ENCODE measurements at regions not wholly inside any gene's neighbourhood (a gene's known extent, or its start where the extent isn't known, plus 50 kb on each side); places are given as distances from the start of the nearest gene placed in this dataset.

GRCh38 chr7:35521941-35522340 lies 173.0 kb downstream of the HERPUD2 start:
- H3K14ac ChIP-seq (ENCODE audit: low read length) = no peak overlapping the region
- H3K27ac ChIP-seq (replicated peaks; ENCODE audit: low read length) = no peak overlapping the region
- no peak overlapping the region for H3K4ac ChIP-seq (ENCODE audit: low read length)
- WGBS, 2 donors (ENCODE audit: extremely low coverage in 2 of 2, insufficient read length in 2 of 2, insufficient replicate concordance in 1 of 2) = no CpG with 5 or more reads among the region's 3 CpGs
- no peak overlapping the region for H2BK5ac ChIP-seq (ENCODE audit: low read length)
- no peak overlapping the region for H2AK5ac ChIP-seq (ENCODE audit: low read depth, low read length)
- H3K79me1 ChIP-seq (ENCODE audit: low read depth, low read length) = no peaks in the 10 kb centered on the region
- no peak overlapping the region for H2BK12ac ChIP-seq (ENCODE audit: low read length)
- no peaks in the 10 kb centered on the region for H3K9me3 ChIP-seq (replicated peaks in 1 of 2; ENCODE audit: control insufficient read depth in 2 of 2, insufficient read depth in 1 of 2, low read depth in 1 of 2, low read length in 2 of 2)
- no peak overlapping the region for H3K18ac ChIP-seq (ENCODE audit: low read length)
- H3K4me2 ChIP-seq (ENCODE audit: insufficient read depth, low read length, poor library complexity, severe bottlenecking) = no peak overlapping the region
- no peak overlapping the region for H3K23ac ChIP-seq (ENCODE audit: low read depth, low read length, poor library complexity)
- H2AFZ ChIP-seq (ENCODE audit: low read length) = no peak overlapping the region
- no peak overlapping the region for H2BK15ac ChIP-seq (ENCODE audit: low read length)
- no peak for DNase-seq (ENCODE audit: low spot score)
- H3K4me1 ChIP-seq (ENCODE audit: control insufficient read depth in 2 of 2, insufficient read depth in 1 of 2, low read depth in 1 of 2, low read length in 2 of 2) = no peaks in the 10 kb centered on the region
- no peak overlapping the region for H2BK120ac ChIP-seq (ENCODE audit: low read depth, low read length)
- no peaks in the 10 kb centered on the region for H3K27me3 ChIP-seq (ENCODE audit: control insufficient read depth in 3 of 3, insufficient read depth in 3 of 3, low read depth in 1 of 3, low read length in 3 of 3)
- H4K8ac ChIP-seq (ENCODE audit: low read depth, low read length) = no peak overlapping the region
- H3K9ac ChIP-seq (ENCODE audit: low read depth, low read length, poor library complexity) = no peak overlapping the region
- no peak overlapping the region for H4K91ac ChIP-seq (ENCODE audit: low read depth, low read length, poor library complexity)
- no peak overlapping the region for H3K4me3 ChIP-seq (ENCODE audit: low read length in 2 of 2)
- H3K36me3 ChIP-seq (replicated peaks in 1 of 2; ENCODE audit: control insufficient read depth in 2 of 2, insufficient read depth in 2 of 2, low read length in 2 of 2) = no peaks in the 10 kb centered on the region

- no peaks in the 10 kb centered on the region for H3K4me1 ChIP-seq (ENCODE audit: control insufficient read depth in 2 of 2, insufficient read depth in 1 of 2, low read depth in 1 of 2, low read length in 2 of 2)
- H3K79me1 ChIP-seq (ENCODE audit: low read depth, low read length) = no peaks in the 10 kb centered on the region
- no peak overlapping the region for H2AFZ ChIP-seq (ENCODE audit: low read length)
- no peak overlapping the region for H2BK5ac ChIP-seq (ENCODE audit: low read length)
- no peak overlapping the region for H3K4me2 ChIP-seq (ENCODE audit: insufficient read depth, low read length, poor library complexity, severe bottlenecking)
- no peaks in the 10 kb centered on the region for H3K27me3 ChIP-seq (ENCODE audit: control insufficient read depth in 3 of 3, insufficient read depth in 3 of 3, low read depth in 1 of 3, low read length in 3 of 3)
- no peak overlapping the region for H2BK15ac ChIP-seq (ENCODE audit: low read length)
- no peak overlapping the region for H3K4me3 ChIP-seq (ENCODE audit: low read length in 2 of 2)
- H4K8ac ChIP-seq (ENCODE audit: low read depth, low read length) = no peak overlapping the region
- no CpG with 5 or more reads among the region's 5 CpGs for WGBS, 2 donors (ENCODE audit: extremely low coverage in 2 of 2, insufficient read length in 2 of 2, insufficient replicate concordance in 1 of 2)
- H3K23ac ChIP-seq (ENCODE audit: low read depth, low read length, poor library complexity) = no peak overlapping the region
- no peak overlapping the region for H2BK120ac ChIP-seq (ENCODE audit: low read depth, low read length)
- no peak overlapping the region for H3K4ac ChIP-seq (ENCODE audit: low read length)
- no peak overlapping the region for H4K91ac ChIP-seq (ENCODE audit: low read depth, low read length, poor library complexity)
- no peak overlapping the region for H3K27ac ChIP-seq (replicated peaks; ENCODE audit: low read length)
- H2BK12ac ChIP-seq (ENCODE audit: low read length) = no peak overlapping the region
- H3K36me3 ChIP-seq (replicated peaks in 1 of 2; ENCODE audit: control insufficient read depth in 2 of 2, insufficient read depth in 2 of 2, low read length in 2 of 2) = no peaks in the 10 kb centered on the region
- no peak overlapping the region for H2AK5ac ChIP-seq (ENCODE audit: low read depth, low read length)
- no peaks in the 10 kb centered on the region for H3K9me3 ChIP-seq (replicated peaks in 1 of 2; ENCODE audit: control insufficient read depth in 2 of 2, insufficient read depth in 1 of 2, low read depth in 1 of 2, low read length in 2 of 2)
- H3K18ac ChIP-seq (ENCODE audit: low read length) = no peak overlapping the region
- DNase-seq (ENCODE audit: low spot score) = no peak
- no peak overlapping the region for H3K9ac ChIP-seq (ENCODE audit: low read depth, low read length, poor library complexity)
- no peak overlapping the region for H3K14ac ChIP-seq (ENCODE audit: low read length)
These were observed 173.9 kb downstream of the HERPUD2 start for GRCh38 chr7:35520810-35521625.

GRCh38 chr7:35519971-35520809 lies 174.7 kb downstream of the HERPUD2 start:
- Histone ChIP-seq H3K4me3 (ENCODE audit: low read length in 2 of 2) (no peak overlapping the region), H4K8ac (ENCODE audit: low read depth, low read length) (no peak overlapping the region), H3K9ac (ENCODE audit: low read depth, low read length, poor library complexity) (no peak overlapping the region), H3K4me1 (ENCODE audit: control insufficient read depth in 2 of 2, insufficient read depth in 1 of 2, low read depth in 1 of 2, low read length in 2 of 2) (no peaks in the 10 kb centered on the region), H3K27ac (replicated peaks; ENCODE audit: low read length) (no peak overlapping the region), H3K4ac (ENCODE audit: low read length) (no peak overlapping the region), H3K18ac (ENCODE audit: low read length) (no peak overlapping the region), H2BK12ac (ENCODE audit: low read length) (no peak overlapping the region), H2AK5ac (ENCODE audit: low read depth, low read length) (no peak overlapping the region), H3K36me3 (replicated peaks in 1 of 2; ENCODE audit: control insufficient read depth in 2 of 2, insufficient read depth in 2 of 2, low read length in 2 of 2) (no peaks in the 10 kb centered on the region), H3K14ac (ENCODE audit: low read length) (no peak overlapping the region), H4K91ac (ENCODE audit: low read depth, low read length, poor library complexity) (no peak overlapping the region), H2BK5ac (ENCODE audit: low read length) (no peak overlapping the region), H3K9me3 (replicated peaks in 1 of 2; ENCODE audit: control insufficient read depth in 2 of 2, insufficient read depth in 1 of 2, low read depth in 1 of 2, low read length in 2 of 2) (no peaks in the 10 kb centered on the region), H2BK15ac (ENCODE audit: low read length) (no peak overlapping the region), H3K79me1 (ENCODE audit: low read depth, low read length) (no peaks in the 10 kb centered on the region), H3K23ac (ENCODE audit: low read depth, low read length, poor library complexity) (no peak overlapping the region), H2AFZ (ENCODE audit: low read length) (peak overlapping the region; percentile 35), H3K4me2 (ENCODE audit: insufficient read depth, low read length, poor library complexity, severe bottlenecking) (no peak overlapping the region), H3K27me3 (ENCODE audit: control insufficient read depth in 3 of 3, insufficient read depth in 3 of 3, low read depth in 1 of 3, low read length in 3 of 3) (no peaks in the 10 kb centered on the region), H2BK120ac (ENCODE audit: low read depth, low read length) (no peak overlapping the region)
- WGBS, 2 donors (ENCODE audit: extremely low coverage in 2 of 2, insufficient read length in 2 of 2, insufficient replicate concordance in 1 of 2) = no CpG with 5 or more reads among the region's 14 CpGs
- DNase-seq (ENCODE audit: low spot score) = peak; percentile 75

GRCh38 chr7:35518767-35519166 lies 176.2 kb downstream of the HERPUD2 start:
- H3K27ac ChIP-seq (replicated peaks; ENCODE audit: low read length) = no peak overlapping the region
- H3K4me1 ChIP-seq (ENCODE audit: control insufficient read depth in 2 of 2, insufficient read depth in 1 of 2, low read depth in 1 of 2, low read length in 2 of 2) = no peaks in the 10 kb centered on the region
- H3K4me3 ChIP-seq (ENCODE audit: low read length in 2 of 2) = no peak overlapping the region
- no peaks in the 10 kb centered on the region for H3K9me3 ChIP-seq (replicated peaks in 1 of 2; ENCODE audit: control insufficient read depth in 2 of 2, insufficient read depth in 1 of 2, low read depth in 1 of 2, low read length in 2 of 2)
- no peaks in the 10 kb centered on the region for H3K79me1 ChIP-seq (ENCODE audit: low read depth, low read length)
- H3K14ac ChIP-seq (ENCODE audit: low read length) = no peak overlapping the region
- no peak overlapping the region for H3K18ac ChIP-seq (ENCODE audit: low read length)
- H2BK15ac ChIP-seq (ENCODE audit: low read length) = no peak overlapping the region
- no peak overlapping the region for H3K23ac ChIP-seq (ENCODE audit: low read depth, low read length, poor library complexity)
- no peak overlapping the region for H4K91ac ChIP-seq (ENCODE audit: low read depth, low read length, poor library complexity)
- no peak overlapping the region for H2AFZ ChIP-seq (ENCODE audit: low read length)
- H2BK120ac ChIP-seq (ENCODE audit: low read depth, low read length) = no peak overlapping the region
- H3K4me2 ChIP-seq (ENCODE audit: insufficient read depth, low read length, poor library complexity, severe bottlenecking) = no peak overlapping the region
- no peak overlapping the region for H3K9ac ChIP-seq (ENCODE audit: low read depth, low read length, poor library complexity)
- no peak overlapping the region for H2BK12ac ChIP-seq (ENCODE audit: low read length)
- WGBS, 2 donors (ENCODE audit: extremely low coverage in 2 of 2, insufficient read length in 2 of 2, insufficient replicate concordance in 1 of 2) = no CpG with 5 or more reads among the region's 3 CpGs
- H3K36me3 ChIP-seq (replicated peaks in 1 of 2; ENCODE audit: control insufficient read depth in 2 of 2, insufficient read depth in 2 of 2, low read length in 2 of 2) = no peaks in the 10 kb centered on the region
- no peak overlapping the region for H4K8ac ChIP-seq (ENCODE audit: low read depth, low read length)
- H3K4ac ChIP-seq (ENCODE audit: low read length) = no peak overlapping the region
- H2BK5ac ChIP-seq (ENCODE audit: low read length) = no peak overlapping the region
- no peak overlapping the region for H2AK5ac ChIP-seq (ENCODE audit: low read depth, low read length)
- DNase-seq (ENCODE audit: low spot score) = no peak
- H3K27me3 ChIP-seq (ENCODE audit: control insufficient read depth in 3 of 3, insufficient read depth in 3 of 3, low read depth in 1 of 3, low read length in 3 of 3) = no peaks in the 10 kb centered on the region

Data from neuronal stem cell (in vitro differentiated cells).